B cell (primary cell): ENCODE measurements at regions not wholly inside any gene's neighbourhood (a gene's known extent, or its start where the extent isn't known, plus 50 kb on each side); places are given as distances from the start of the nearest gene placed in this dataset.

Source experiments
- EZH2 ChIP-seq: IDR thresholded peaks from 2 replicates; pipeline ENCODE4 v1.6.1; 2012; ENCODE audit warnings: borderline replicate concordance, low read depth, mild to moderate bottlenecking, moderate library complexity, low read length; ENCODE audit not compliant: insufficient read depth, poor library complexity, severe bottlenecking
- TF ChIP-seq, protein P1 (sequence below): fragments of 200-600 bp; IDR thresholded peaks from one replicate; pipeline ENCODE4 v1.8.0; 2022; ENCODE audit warnings: antibody characterized with exemption, mild to moderate bottlenecking

DNA sequence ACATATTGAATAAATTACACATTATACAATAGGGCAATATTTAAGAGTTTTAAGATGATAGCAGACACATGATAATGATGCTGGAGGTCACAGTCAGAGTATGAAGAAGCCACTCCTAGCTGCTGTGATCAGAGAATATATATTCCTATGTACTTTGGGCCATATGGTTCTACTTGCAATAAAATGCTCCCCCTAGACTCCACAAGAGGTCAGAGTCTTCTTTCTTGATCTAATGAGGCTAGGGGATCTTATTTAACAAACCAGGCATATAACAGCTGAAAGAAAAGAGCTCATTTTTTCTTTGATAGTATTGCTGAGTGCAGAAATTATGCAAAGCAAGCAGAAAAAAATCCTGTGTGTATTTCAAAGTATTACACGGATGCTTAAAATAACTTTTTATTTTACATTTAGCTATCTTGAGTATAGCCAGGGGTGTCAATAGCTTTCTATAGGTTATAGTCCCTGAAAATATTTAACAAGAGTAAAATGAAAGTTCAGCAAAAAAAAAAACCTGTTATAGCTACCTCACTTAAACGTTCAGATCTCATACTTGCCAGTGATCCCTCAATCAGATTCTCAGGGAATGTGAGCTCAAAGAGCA lies 748.7 kb upstream of the CHAC2 start:
- TF ChIP-seq, protein P1, sequence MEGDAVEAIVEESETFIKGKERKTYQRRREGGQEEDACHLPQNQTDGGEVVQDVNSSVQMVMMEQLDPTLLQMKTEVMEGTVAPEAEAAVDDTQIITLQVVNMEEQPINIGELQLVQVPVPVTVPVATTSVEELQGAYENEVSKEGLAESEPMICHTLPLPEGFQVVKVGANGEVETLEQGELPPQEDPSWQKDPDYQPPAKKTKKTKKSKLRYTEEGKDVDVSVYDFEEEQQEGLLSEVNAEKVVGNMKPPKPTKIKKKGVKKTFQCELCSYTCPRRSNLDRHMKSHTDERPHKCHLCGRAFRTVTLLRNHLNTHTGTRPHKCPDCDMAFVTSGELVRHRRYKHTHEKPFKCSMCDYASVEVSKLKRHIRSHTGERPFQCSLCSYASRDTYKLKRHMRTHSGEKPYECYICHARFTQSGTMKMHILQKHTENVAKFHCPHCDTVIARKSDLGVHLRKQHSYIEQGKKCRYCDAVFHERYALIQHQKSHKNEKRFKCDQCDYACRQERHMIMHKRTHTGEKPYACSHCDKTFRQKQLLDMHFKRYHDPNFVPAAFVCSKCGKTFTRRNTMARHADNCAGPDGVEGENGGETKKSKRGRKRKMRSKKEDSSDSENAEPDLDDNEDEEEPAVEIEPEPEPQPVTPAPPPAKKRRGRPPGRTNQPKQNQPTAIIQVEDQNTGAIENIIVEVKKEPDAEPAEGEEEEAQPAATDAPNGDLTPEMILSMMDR: no peak
- TF ChIP-seq EZH2: no peak
